HG02938 (cell line): ENCODE measurements at regions not wholly inside any gene's neighbourhood (a gene's known extent, or its start where the extent isn't known, plus 50 kb on each side); places are given as distances from the start of the nearest gene placed in this dataset.
A peak's percentile ranks its signal among the peaks of the same experiment; 100 is the strongest.

Experiments used
- ATAC-seq: cut with Tn5 transposase; IDR thresholded peaks from one replicate; pipeline ENCODE4 v1.9.1; 2021; ENCODE audit warnings: mild to moderate bottlenecking, moderate library complexity; ENCODE audit not compliant: unreplicated experiment

GRCh38 chr11:27907530-27907929 is 200.4 kb downstream of the KIF18A start:
- no peak for ATAC-seq

- ATAC-seq: no peak
These were observed 200.9 kb downstream of the KIF18A start for GRCh38 chr11:27907091-27907490.

GRCh38 chr11:27904358-27905055 is 203.4 kb downstream of the KIF18A start:
- no peak for ATAC-seq

GRCh38 chr11:27902981-27903624 is 202.8 kb upstream of the BDNF start:
- no peak for ATAC-seq

- no peak for ATAC-seq
These were observed 197.9 kb upstream of the BDNF start for GRCh38 chr11:27898166-27898565.

- ATAC-seq: no peak
These were observed 195.8 kb upstream of the BDNF start for GRCh38 chr11:27896096-27896495.

GRCh38 chr11:27894552-27894951 is 194.3 kb upstream of the BDNF start:
- ATAC-seq: no peak

GRCh38 chr11:27886857-27887256 is 186.6 kb upstream of the BDNF start:
- ATAC-seq: no peak

- peak; percentile 75 for ATAC-seq
These were observed 181.9 kb upstream of the BDNF start for GRCh38 chr11:27882066-27882697.

GRCh38 chr11:27875831-27876775 is 175.8 kb upstream of the BDNF start:
- ATAC-seq: no peak

- ATAC-seq: no peak
These were observed 175.0 kb upstream of the BDNF start for GRCh38 chr11:27874998-27875830.

- no peak for ATAC-seq
These were observed 173.4 kb upstream of the BDNF start for GRCh38 chr11:27873664-27874063.

- ATAC-seq: no peak
These were observed 170.8 kb upstream of the BDNF start for GRCh38 chr11:27871056-27871455.

- ATAC-seq: no peak
These were observed 169.4 kb upstream of the BDNF start for GRCh38 chr11:27869701-27870100.

- no peak for ATAC-seq
These were observed 168.5 kb upstream of the BDNF start for GRCh38 chr11:27868709-27869108.

GRCh38 chr11:27868226-27868625 is 168.0 kb upstream of the BDNF start:
- ATAC-seq: no peak

- no peak for ATAC-seq
These were observed 164.8 kb upstream of the BDNF start for GRCh38 chr11:27865105-27865504.

GRCh38 chr11:27864611-27865010 is 164.4 kb upstream of the BDNF start:
- ATAC-seq: no peak

- no peak for ATAC-seq
These were observed 163.8 kb upstream of the BDNF start for GRCh38 chr11:27864091-27864491.

- ATAC-seq: no peak
These were observed 163.4 kb upstream of the BDNF start for GRCh38 chr11:27863637-27864036.
